GM12801 (cell line): ENCODE measurements at regions not wholly inside any gene's neighbourhood (a gene's known extent, or its start where the extent isn't known, plus 50 kb on each side); places are given as distances from the start of the nearest gene placed in this dataset.

Experiments
- TF ChIP-seq, protein P1 (sequence below): IDR thresholded peaks from one replicate; pipeline ENCODE4 v1.5.1; 2011; ENCODE audit warnings: control low read depth; ENCODE audit not compliant: insufficient read length; ENCODE audit errors: extremely low read depth

- TF ChIP-seq, protein P1, sequence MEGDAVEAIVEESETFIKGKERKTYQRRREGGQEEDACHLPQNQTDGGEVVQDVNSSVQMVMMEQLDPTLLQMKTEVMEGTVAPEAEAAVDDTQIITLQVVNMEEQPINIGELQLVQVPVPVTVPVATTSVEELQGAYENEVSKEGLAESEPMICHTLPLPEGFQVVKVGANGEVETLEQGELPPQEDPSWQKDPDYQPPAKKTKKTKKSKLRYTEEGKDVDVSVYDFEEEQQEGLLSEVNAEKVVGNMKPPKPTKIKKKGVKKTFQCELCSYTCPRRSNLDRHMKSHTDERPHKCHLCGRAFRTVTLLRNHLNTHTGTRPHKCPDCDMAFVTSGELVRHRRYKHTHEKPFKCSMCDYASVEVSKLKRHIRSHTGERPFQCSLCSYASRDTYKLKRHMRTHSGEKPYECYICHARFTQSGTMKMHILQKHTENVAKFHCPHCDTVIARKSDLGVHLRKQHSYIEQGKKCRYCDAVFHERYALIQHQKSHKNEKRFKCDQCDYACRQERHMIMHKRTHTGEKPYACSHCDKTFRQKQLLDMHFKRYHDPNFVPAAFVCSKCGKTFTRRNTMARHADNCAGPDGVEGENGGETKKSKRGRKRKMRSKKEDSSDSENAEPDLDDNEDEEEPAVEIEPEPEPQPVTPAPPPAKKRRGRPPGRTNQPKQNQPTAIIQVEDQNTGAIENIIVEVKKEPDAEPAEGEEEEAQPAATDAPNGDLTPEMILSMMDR = no peak
These were observed 239.2 kb downstream of the MSRB3 start for GRCh38 chr12:65517656-65518210.

DNA sequence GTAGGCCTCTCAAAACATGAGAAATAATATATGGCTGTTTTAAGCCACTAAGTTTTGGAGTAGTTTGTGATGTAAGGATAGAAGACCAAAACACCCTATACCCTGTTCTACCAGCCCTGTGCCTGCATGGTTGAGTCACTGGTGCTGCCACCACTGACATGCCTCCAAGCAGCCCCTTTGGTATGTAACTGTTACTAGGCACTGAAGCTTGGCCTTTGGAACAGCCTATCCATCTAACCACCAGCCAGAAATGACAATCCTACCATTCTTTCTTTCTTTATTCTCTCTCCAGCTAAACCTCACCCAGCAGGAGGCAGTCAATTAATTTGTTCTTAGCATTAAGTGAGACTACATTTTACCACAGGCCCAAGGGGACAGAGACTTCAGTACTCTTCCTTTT lies 240.3 kb downstream of the MSRB3 start:
- TF ChIP-seq, protein P1 = no peak

- TF ChIP-seq, protein P1 = no peak
These were observed 242.2 kb downstream of the MSRB3 start for GRCh38 chr12:65520658-65521057.

DNA sequence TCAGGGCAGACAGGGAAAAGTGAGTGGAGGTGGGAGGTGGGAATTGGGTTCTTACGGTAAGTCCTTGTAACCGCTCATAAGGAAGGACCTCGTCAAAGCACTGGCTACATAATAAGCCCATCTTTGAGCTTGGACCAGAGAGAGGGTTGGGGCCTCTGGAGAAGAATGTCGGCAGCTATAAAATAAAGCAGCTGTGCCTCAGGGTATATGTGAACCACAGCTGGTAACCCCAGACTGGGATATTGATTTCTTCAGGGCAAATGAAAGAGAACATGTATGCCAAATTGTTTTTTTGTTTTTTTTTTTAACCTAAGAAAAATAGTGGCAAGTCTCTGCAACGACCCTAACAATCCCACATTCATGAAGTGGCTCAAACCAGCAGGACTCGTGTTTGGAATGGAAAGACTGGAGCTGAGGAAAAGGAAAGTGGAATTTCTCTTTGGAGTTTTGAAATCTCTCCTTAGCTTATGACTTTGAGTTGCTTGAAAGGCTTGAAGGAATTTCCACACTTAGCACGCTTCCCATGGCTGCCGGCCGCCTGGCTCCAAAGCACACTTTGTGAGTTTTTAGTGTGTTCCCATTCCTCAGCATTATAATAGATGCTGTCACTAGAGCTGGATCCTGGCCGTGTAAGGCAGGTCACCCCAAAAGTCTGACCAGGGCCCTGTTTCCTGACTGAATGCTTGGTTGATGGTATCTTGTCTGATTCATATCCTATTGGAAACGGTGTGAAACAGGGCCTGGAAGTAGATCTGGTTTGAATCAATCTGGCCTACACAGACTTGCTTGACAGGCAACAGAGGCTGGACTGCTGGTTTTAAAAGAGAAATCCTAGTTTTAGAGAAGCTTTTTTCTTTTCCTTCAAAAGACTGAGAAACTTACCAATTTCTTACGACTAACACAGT lies 244.7 kb downstream of the MSRB3 start:
- TF ChIP-seq, protein P1 = no peak

DNA sequence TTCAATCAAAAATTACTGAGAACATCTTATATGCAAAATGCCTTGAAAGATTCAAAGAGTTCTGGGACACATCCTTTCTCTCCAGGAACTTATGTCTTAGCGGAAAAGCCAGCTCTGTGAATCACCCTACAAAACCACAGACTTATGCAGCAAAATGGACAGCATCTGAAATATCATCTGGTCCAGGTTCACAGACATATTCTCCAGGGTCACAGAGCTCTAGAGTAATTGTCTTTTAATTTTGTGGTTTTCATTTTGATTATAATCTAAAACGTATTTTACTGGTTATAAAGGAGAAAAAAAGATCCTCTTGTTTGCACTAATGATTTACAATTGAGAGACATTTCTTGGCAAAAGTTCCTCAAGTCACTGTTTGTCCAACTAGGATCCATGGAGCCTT lies 246.2 kb downstream of the MSRB3 start:
- TF ChIP-seq, protein P1 = no peak

DNA sequence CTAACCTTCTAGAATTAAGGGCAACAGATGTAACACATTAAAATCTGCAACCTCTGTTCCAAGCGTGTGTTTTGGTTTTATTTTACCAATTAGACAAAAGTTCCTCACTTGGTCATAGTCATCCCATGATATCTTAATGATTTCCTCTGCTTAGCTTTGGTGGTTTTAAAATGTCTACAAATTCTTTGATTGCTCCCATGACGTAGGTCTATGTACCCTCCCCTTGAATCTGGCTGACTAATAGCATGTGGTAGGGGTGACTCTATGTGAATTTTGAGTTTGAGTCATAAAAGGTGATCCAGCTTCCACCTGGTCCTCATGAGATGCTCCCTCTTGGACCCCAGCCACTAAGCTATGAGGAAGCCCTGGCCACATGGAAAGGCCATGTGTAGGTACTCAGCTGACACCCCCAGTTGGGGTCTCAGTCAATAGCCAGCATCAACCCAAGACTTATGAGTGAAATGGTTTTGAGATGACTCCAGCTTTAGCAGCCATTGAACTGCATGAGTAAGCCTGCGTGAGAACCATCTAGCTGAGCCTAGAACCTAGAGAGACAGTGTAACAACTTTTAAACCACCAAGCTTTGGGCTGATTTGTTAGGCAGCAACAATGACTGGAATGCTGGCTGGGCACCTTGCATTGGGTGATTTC lies 247.1 kb downstream of the MSRB3 start:
- TF ChIP-seq, protein P1 = no peak

DNA sequence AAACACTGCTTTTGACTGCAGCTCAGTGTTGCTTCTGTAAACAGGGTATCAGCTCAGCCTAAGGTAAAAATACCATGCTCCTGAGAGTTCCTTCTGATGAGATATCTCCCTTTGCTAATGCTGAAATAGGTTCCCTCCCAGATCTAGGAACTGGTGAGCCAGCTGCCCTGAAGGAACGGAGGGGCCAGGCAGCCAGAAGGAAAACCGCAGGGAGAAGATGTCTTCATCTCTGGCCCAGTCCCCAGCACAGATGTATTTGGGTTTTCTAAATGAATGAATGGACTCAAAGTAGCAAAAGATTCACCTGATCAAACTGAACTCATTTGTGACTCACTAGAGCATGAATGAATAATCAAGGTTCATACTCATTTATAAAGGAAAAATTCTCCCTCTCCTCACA lies 247.8 kb downstream of the MSRB3 start:
- TF ChIP-seq, protein P1 = no peak
